ENCODE measurements at regions not wholly inside any gene's neighbourhood (a gene's known extent, or its start where the extent isn't known, plus 50 kb on each side); places are given as distances from the start of the nearest gene placed in this dataset.

DNA sequence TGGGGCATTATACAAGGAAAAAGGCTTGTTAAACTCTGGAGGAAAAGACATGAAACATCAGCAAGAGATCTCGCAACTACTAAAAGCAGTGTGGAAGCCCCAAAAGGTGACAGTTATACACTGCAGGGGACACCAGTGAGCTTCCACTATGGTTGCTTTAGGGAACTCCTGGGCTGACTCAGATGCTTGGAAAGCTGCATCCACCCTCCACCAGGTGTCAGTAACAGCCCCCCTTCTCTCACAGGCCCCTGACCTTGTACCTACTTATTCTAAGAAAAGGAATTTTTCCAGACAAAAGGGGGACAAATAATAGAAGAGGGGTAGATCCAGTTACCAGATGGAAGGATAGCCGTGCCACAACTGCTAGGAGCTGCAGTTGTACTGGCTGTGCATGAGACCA, 154.4 kb upstream of the COX7C start:
- no peak for TF ChIP-seq RAD21 (IDR thresholded peaks at IDR 0.05; ENCODE audit: low read depth)
- no peak for TF ChIP-seq TAF1 (IDR thresholded peaks at IDR 0.05; ENCODE audit: low read depth)
- TF ChIP-seq, protein P1, sequence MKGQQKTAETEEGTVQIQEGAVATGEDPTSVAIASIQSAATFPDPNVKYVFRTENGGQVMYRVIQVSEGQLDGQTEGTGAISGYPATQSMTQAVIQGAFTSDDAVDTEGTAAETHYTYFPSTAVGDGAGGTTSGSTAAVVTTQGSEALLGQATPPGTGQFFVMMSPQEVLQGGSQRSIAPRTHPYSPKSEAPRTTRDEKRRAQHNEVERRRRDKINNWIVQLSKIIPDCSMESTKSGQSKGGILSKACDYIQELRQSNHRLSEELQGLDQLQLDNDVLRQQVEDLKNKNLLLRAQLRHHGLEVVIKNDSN (IDR thresholded peaks at IDR 0.05), result no peak
- no peak for TF ChIP-seq ZBTB7A (IDR thresholded peaks at IDR 0.05; ENCODE audit: low read depth)
- TF ChIP-seq, protein P2, sequence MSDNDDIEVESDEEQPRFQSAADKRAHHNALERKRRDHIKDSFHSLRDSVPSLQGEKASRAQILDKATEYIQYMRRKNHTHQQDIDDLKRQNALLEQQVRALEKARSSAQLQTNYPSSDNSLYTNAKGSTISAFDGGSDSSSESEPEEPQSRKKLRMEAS (IDR thresholded peaks at IDR 0.05), result no peak
- no peak for TF ChIP-seq TCF12 (IDR thresholded peaks at IDR 0.05; ENCODE audit: low read depth)
- TF ChIP-seq CEBPB (IDR thresholded peaks at IDR 0.05), result no peak
